Naive thymus-derived CD4-positive, alpha-beta T cell (primary cell): ENCODE measurements at regions not wholly inside any gene's neighbourhood (a gene's known extent, or its start where the extent isn't known, plus 50 kb on each side); places are given as distances from the start of the nearest gene placed in this dataset.

Source experiments
- ATAC-seq: fragments of 150-1000 bp; cut with Tn5 transposase; 2 replicates; pipeline ENCODE4 v1.10.0; 2021; ENCODE audit warnings: mild to moderate bottlenecking, moderate library complexity
- CTCF ChIA-PET: fragments of 350-600 bp; sonication (Branson Sonifier 250); formaldehyde crosslinking; loops from one replicate; lab custom pipeline; 2021; ENCODE audit warnings: antibody characterized with exemption; lab: Charles Lee
- POLR2A ChIA-PET: fragments of 350-600 bp; sonication (Branson Sonifier 250); formaldehyde crosslinking; loops from one replicate; lab custom pipeline; 2021; ENCODE audit warnings: antibody characterized with exemption, inconsistent platforms; lab: Charles Lee
- DNase-seq, 9 donors: peaks; one replicate each; pipeline versions ENCODE4 v3.0.0 to v3.0.0-alpha.2; 2020 to 2022; ENCODE audit warnings: mixed read lengths in 1 of 9
- H3K27ac ChIP-seq: one replicate; pipeline ENCODE4 v1.7.0; 2013; ENCODE audit warnings: mild to moderate bottlenecking, low read depth, low read length, moderate library complexity
- H3K27me3 ChIP-seq, 2 donors: one replicate each; pipeline ENCODE4 v1.7.0; 2013; ENCODE audit warnings: low read length in 2 of 2, mild to moderate bottlenecking in 2 of 2, moderate library complexity in 2 of 2; ENCODE audit not compliant: control insufficient read depth in 2 of 2, insufficient read depth in 2 of 2
- H3K36me3 ChIP-seq, 3 experiments: 1 replicate in 2 of 3; 2 replicates in 1 of 3; pipeline ENCODE4 v1.7.0; 2013; ENCODE audit warnings: low read length in 3 of 3, mild to moderate bottlenecking in 3 of 3, moderate library complexity in 1 of 3; ENCODE audit not compliant: insufficient read depth in 3 of 3, control insufficient read depth in 2 of 3
- H3K4me1 ChIP-seq, 2 donors: one replicate each; pipeline ENCODE4 v1.7.0; 2013; ENCODE audit warnings: low read length in 2 of 2, mild to moderate bottlenecking in 2 of 2, moderate library complexity in 1 of 2; ENCODE audit not compliant: control insufficient read depth in 2 of 2, insufficient read depth in 2 of 2
- H3K4me3 ChIP-seq: 2 replicates; pipeline ENCODE4 v1.7.0; 2013; ENCODE audit warnings: mild to moderate bottlenecking, low read length
- H3K9me3 ChIP-seq, 3 experiments: 1 replicate in 2 of 3; 2 replicates in 1 of 3; pipeline ENCODE4 v1.7.0; 2013; ENCODE audit warnings: low read length in 3 of 3; ENCODE audit not compliant: control insufficient read depth in 2 of 3
- H3K27ac Mint-ChIP-seq, 9 donors: one replicate each; pipeline ENCODE4 v1.8.0; 2020 to 2022; ENCODE audit warnings: mixed read lengths in 9 of 9, mild to moderate bottlenecking in 8 of 9, moderate library complexity in 5 of 9, inconsistent platforms in 2 of 9
- H3K27me3 Mint-ChIP-seq, 5 donors: one replicate each; pipeline ENCODE4 v1.8.0; 2021 to 2022; ENCODE audit warnings: mixed read lengths in 5 of 5, mild to moderate bottlenecking in 1 of 5
- H3K36me3 Mint-ChIP-seq, 5 donors: one replicate each; pipeline ENCODE4 v1.8.0; 2020 to 2022; ENCODE audit warnings: mixed read lengths in 5 of 5, mild to moderate bottlenecking in 3 of 5, inconsistent platforms in 1 of 5
- H3K4me1 Mint-ChIP-seq, 7 donors: one replicate each; pipeline ENCODE4 v1.8.0; 2020 to 2022; ENCODE audit warnings: mixed read lengths in 7 of 7, mild to moderate bottlenecking in 3 of 7, inconsistent platforms in 1 of 7
- H3K4me3 Mint-ChIP-seq, 10 donors: one replicate each; pipeline ENCODE4 v1.8.0; 2020 to 2022; ENCODE audit warnings: mild to moderate bottlenecking in 10 of 10, mixed read lengths in 10 of 10, moderate library complexity in 6 of 10, inconsistent platforms in 2 of 10
- H3K9me3 Mint-ChIP-seq, 11 donors: one replicate each; pipeline ENCODE4 v1.8.0; 2020 to 2022; ENCODE audit warnings: mixed read lengths in 11 of 11, mild to moderate bottlenecking in 4 of 11, inconsistent platforms in 1 of 11, moderate library complexity in 1 of 11
- intact Hi-C, 2 donors: fragments of 100-400 bp; cut with micrococcal nuclease; formaldehyde crosslinking; loops; one replicate each; pipeline ENCODE4 v1.15.1; 2023

GRCh38 chr6:167505782-167506181 lies 180.9 kb downstream of the TTLL2 start:
- CTCF ChIA-PET = no interaction called here
- intact Hi-C loops = no loop called here
- no peaks in the 10 kb centered on the region for H3K9me3 ChIP-seq
- Mint-ChIP-seq H3K36me3 (no peaks in the 10 kb centered on the region), H3K27ac (no peak overlapping the region), H3K27me3 (peaks cover 0 to 9% (median 0%) of the 10 kb centered on the region in 5 donors), H3K9me3 (peaks cover 0 to 2% (median 0%) of the 10 kb centered on the region in 11 donors), H3K4me3 (no peak overlapping the region), H3K4me1 (peaks cover 0 to 2% (median 0%) of the 10 kb centered on the region in 7 donors)
- ATAC-seq = no peak
- no peak overlapping the region for H3K27ac ChIP-seq
- no peak overlapping the region for H3K4me3 ChIP-seq
- POLR2A ChIA-PET = no interaction called here
- no peaks in the 10 kb centered on the region for H3K36me3 ChIP-seq
- H3K27me3 ChIP-seq = no peaks in the 10 kb centered on the region
- DNase-seq = no peak
- no peaks in the 10 kb centered on the region for H3K4me1 ChIP-seq

- Histone ChIP-seq H3K27me3 (no peaks in the 10 kb centered on the region), H3K9me3 (no peaks in the 10 kb centered on the region), H3K4me1 (no peaks in the 10 kb centered on the region), H3K4me3 (no peak overlapping the region), H3K27ac (no peak overlapping the region), H3K36me3 (no peaks in the 10 kb centered on the region)
- no peak for DNase-seq
- Mint-ChIP-seq H3K36me3 (no peaks in the 10 kb centered on the region), H3K9me3 (peaks cover 0 to 2% (median 0%) of the 10 kb centered on the region in 11 donors), H3K4me1 (peaks cover 0 to 2% (median 0%) of the 10 kb centered on the region in 7 donors), H3K27ac (no peak overlapping the region), H3K4me3 (no peak overlapping the region), H3K27me3 (peaks cover 0 to 12% (median under 1%) of the 10 kb centered on the region in 5 donors)
- ChIA-PET POLR2A (no interaction called here), CTCF (no interaction called here)
- no peak for ATAC-seq
- intact Hi-C loops = no loop called here
Measured at GRCh38 chr6:167506443-167507301, 181.8 kb downstream of the TTLL2 start.

GRCh38 chr6:167507376-167507945 lies 182.6 kb downstream of the TTLL2 start:
- Histone ChIP-seq H3K4me1 (no peaks in the 10 kb centered on the region), H3K27ac (no peak overlapping the region), H3K36me3 (no peaks in the 10 kb centered on the region), H3K4me3 (no peak overlapping the region), H3K9me3 (no peaks in the 10 kb centered on the region), H3K27me3 (no peaks in the 10 kb centered on the region)
- H3K36me3 Mint-ChIP-seq = no peaks in the 10 kb centered on the region
- H3K27me3 Mint-ChIP-seq = peaks cover 0 to 15% (median 6%) of the 10 kb centered on the region in 5 donors
- H3K4me3 Mint-ChIP-seq = no peak overlapping the region
- intact Hi-C loops = no loop called here
- ATAC-seq (no peak), DNase-seq (no peak)
- POLR2A ChIA-PET = no interaction called here
- H3K27ac Mint-ChIP-seq = no peak overlapping the region
- CTCF ChIA-PET = no interaction called here
- peaks cover 0 to 2% (median 0%) of the 10 kb centered on the region in 7 donors for H3K4me1 Mint-ChIP-seq
- peaks cover 0 to 3% (median 0%) of the 10 kb centered on the region in 11 donors for H3K9me3 Mint-ChIP-seq

GRCh38 chr6:167508919-167509852 lies 184.3 kb downstream of the TTLL2 start:
- Histone ChIP-seq H3K4me1 (no peaks in the 10 kb centered on the region), H3K36me3 (no peaks in the 10 kb centered on the region), H3K4me3 (no peak overlapping the region), H3K9me3 (no peaks in the 10 kb centered on the region), H3K27ac (no peak overlapping the region), H3K27me3 (no peaks in the 10 kb centered on the region)
- no peak overlapping the region for H3K27ac Mint-ChIP-seq
- no peaks in the 10 kb centered on the region for H3K36me3 Mint-ChIP-seq
- peaks cover 4 to 25% (median 15%) of the 10 kb centered on the region in 5 donors for H3K27me3 Mint-ChIP-seq
- peaks cover 0 to 2% (median 0%) of the 10 kb centered on the region in 7 donors for H3K4me1 Mint-ChIP-seq
- no peak overlapping the region for H3K4me3 Mint-ChIP-seq
- POLR2A ChIA-PET = no interaction called here
- DNase-seq (no peak), ATAC-seq (no peak)
- CTCF ChIA-PET = no interaction called here
- peaks cover 0 to 3% (median 0%) of the 10 kb centered on the region in 11 donors for H3K9me3 Mint-ChIP-seq
- intact Hi-C loops = no loop called here

- Histone ChIP-seq H3K9me3 (no peaks in the 10 kb centered on the region), H3K4me3 (no peak overlapping the region), H3K27ac (no peak overlapping the region), H3K27me3 (no peaks in the 10 kb centered on the region), H3K36me3 (no peaks in the 10 kb centered on the region), H3K4me1 (no peaks in the 10 kb centered on the region)
- no peaks in the 10 kb centered on the region for H3K36me3 Mint-ChIP-seq
- H3K4me1 Mint-ChIP-seq = peaks cover 0 to 2% (median 0%) of the 10 kb centered on the region in 7 donors
- H3K9me3 Mint-ChIP-seq = peaks cover 0 to 3% (median 0%) of the 10 kb centered on the region in 11 donors
- CTCF ChIA-PET = no interaction called here
- POLR2A ChIA-PET = no interaction called here
- H3K27me3 Mint-ChIP-seq = peaks cover 4 to 25% (median 15%) of the 10 kb centered on the region in 5 donors
- no peak overlapping the region for H3K27ac Mint-ChIP-seq
- DNase-seq = no peak
- no peak overlapping the region for H3K4me3 Mint-ChIP-seq
- intact Hi-C loops = no loop called here
- ATAC-seq = no peak
Measured at GRCh38 chr6:167509853-167510220, 185.0 kb downstream of the TTLL2 start.

GRCh38 chr6:167510648-167511047 lies 185.8 kb downstream of the TTLL2 start:
- Mint-ChIP-seq H3K9me3 (peaks cover 0 to 3% (median 0%) of the 10 kb centered on the region in 11 donors), H3K36me3 (no peaks in the 10 kb centered on the region), H3K27me3 (peaks cover 4 to 25% (median 15%) of the 10 kb centered on the region in 5 donors), H3K27ac (no peak overlapping the region), H3K4me3 (no peak overlapping the region), H3K4me1 (peaks cover 0 to 2% (median 0%) of the 10 kb centered on the region in 7 donors)
- intact Hi-C loops = no loop called here
- no peaks in the 10 kb centered on the region for H3K4me1 ChIP-seq
- H3K27ac ChIP-seq = no peak overlapping the region
- POLR2A ChIA-PET = no interaction called here
- no peaks in the 10 kb centered on the region for H3K9me3 ChIP-seq
- CTCF ChIA-PET = no interaction called here
- H3K36me3 ChIP-seq = no peaks in the 10 kb centered on the region
- ATAC-seq (no peak), DNase-seq (no peak)
- no peaks in the 10 kb centered on the region for H3K27me3 ChIP-seq
- H3K4me3 ChIP-seq = no peak overlapping the region
